Endothelial cell of umbilical vein (primary cell): ENCODE measurements at regions not wholly inside any gene's neighbourhood (a gene's known extent, or its start where the extent isn't known, plus 50 kb on each side); places are given as distances from the start of the nearest gene placed in this dataset.

Experiments used
- BruUV-seq: library from RNA; stranded (reverse); fragments of 400-500 nt; replicated peaks from 2 replicates; lab custom pipeline; 2021; lab: Mats Ljungman, UMichigan
- CTCF ChIA-PET: fragments of 300-600, 350-600 bp; sonication (Branson Sonifier 250); formaldehyde crosslinking; loops from one replicate; lab custom pipeline; 2021; ENCODE audit warnings: antibody characterized with exemption, inconsistent platforms; lab: Charles Lee
- POLR2A ChIA-PET: fragments of 300-600, 350-600 bp; sonication (Branson Sonifier 250); formaldehyde crosslinking; loops from one replicate; lab custom pipeline; 2021; ENCODE audit warnings: antibody characterized with exemption, inconsistent platforms; lab: Charles Lee
- DNase-seq: peaks from one replicate; pipeline ENCODE4 v3.0.0-alpha.2; 2011; ENCODE audit warnings: low read depth, low spot score
- FAIRE-seq: peaks from 2 replicates; lab custom pipeline; 2011; peaks lifted over from hg19 to GRCh38; lab: Jason Lieb, UNC
- H2AFZ ChIP-seq: 2 replicates; pipeline ENCODE4 v1.6.0; 2012; ENCODE audit warnings: low read depth, low read length, control low read depth, inconsistent platforms
- H3K27ac ChIP-seq: 2 replicates; pipeline ENCODE4 v1.5.1; 2011; ENCODE audit warnings: low read depth, mild to moderate bottlenecking, control low read depth, low read length, moderate library complexity; ENCODE audit not compliant: insufficient read depth
- H3K27me3 ChIP-seq, 2 experiments: 2 replicates each; pipeline versions ENCODE4 v1.6.0 to v1.6.1; 2011; ENCODE audit warnings: low read length in 2 of 2, mixed read lengths in 1 of 2; ENCODE audit not compliant: control insufficient read depth in 2 of 2, insufficient read depth in 2 of 2
- H3K36me3 ChIP-seq, 2 experiments: 2 replicates in 1 of 2; 3 replicates in 1 of 2; pipeline ENCODE4 v1.5.1; 2011; ENCODE audit warnings: low read length in 2 of 2, mild to moderate bottlenecking in 1 of 2, moderate library complexity in 1 of 2; ENCODE audit not compliant: control insufficient read depth in 2 of 2, insufficient read depth in 2 of 2; ENCODE audit errors: extremely low read depth in 1 of 2
- H3K4me1 ChIP-seq: 3 replicates; pipeline ENCODE4 v1.5.1; 2011; ENCODE audit warnings: mild to moderate bottlenecking, low read length; ENCODE audit not compliant: control insufficient read depth, insufficient read depth; ENCODE audit errors: extremely low read depth
- H3K4me2 ChIP-seq: 2 replicates; pipeline ENCODE4 v1.6.1; 2011; ENCODE audit warnings: low read length, control low read depth, mixed read lengths; ENCODE audit not compliant: insufficient read depth
- H3K4me3 ChIP-seq, 3 experiments: fragments of 200-600 bp in 1 of 3; sonication (generic), shearing (Covaris generic) in 1 of 3; replicated peaks in 1 of 3; 2 replicates each; pipeline ENCODE4 v1.5.1; 2011 to 2016; ENCODE audit warnings: control low read depth in 3 of 3, low read length in 3 of 3, mild to moderate bottlenecking in 2 of 3, inconsistent platforms in 1 of 3, low read depth in 1 of 3, moderate library complexity in 1 of 3; ENCODE audit not compliant: insufficient read depth in 1 of 3
- H3K79me2 ChIP-seq: 2 replicates; pipeline ENCODE4 v1.6.0; 2012; ENCODE audit warnings: low read length, inconsistent platforms; ENCODE audit not compliant: control insufficient read depth, insufficient read depth
- H3K9ac ChIP-seq: replicated peaks from 2 replicates; pipeline ENCODE3; 2011; ENCODE audit warnings: low read length, control low read depth; ENCODE audit not compliant: insufficient read depth; ENCODE audit errors: extremely low read depth
- H3K9me1 ChIP-seq: replicated peaks from 3 replicates; pipeline ENCODE4 v1.6.0; 2011; ENCODE audit warnings: mild to moderate bottlenecking, low read length; ENCODE audit not compliant: control insufficient read depth, insufficient read depth; ENCODE audit errors: extremely low read depth
- H3K9me3 ChIP-seq: replicated peaks from 2 replicates; pipeline ENCODE4 v1.5.1; 2012; ENCODE audit warnings: low read length, inconsistent platforms; ENCODE audit not compliant: control insufficient read depth, insufficient read depth
- H4K20me1 ChIP-seq: replicated peaks from 2 replicates; pipeline ENCODE3; 2011; ENCODE audit warnings: mild to moderate bottlenecking, low read length; ENCODE audit not compliant: control insufficient read depth, insufficient read depth; ENCODE audit errors: extremely low read depth
- EZH2 ChIP-seq: IDR thresholded peaks from 2 replicates; pipeline ENCODE4 v1.6.1; 2012; ENCODE audit warnings: borderline replicate concordance, low read depth, mild to moderate bottlenecking, moderate library complexity, low read length, inconsistent platforms; ENCODE audit not compliant: severe bottlenecking
- FOS ChIP-seq: IDR thresholded peaks from 2 replicates; pipeline ENCODE4 v1.6.1; 2011; ENCODE audit warnings: mild to moderate bottlenecking, low read length, moderate library complexity, borderline replicate concordance; ENCODE audit not compliant: insufficient read depth
- GATA2 ChIP-seq: IDR thresholded peaks from 2 replicates; pipeline ENCODE4 v1.7.0; 2011; ENCODE audit warnings: low read depth, mild to moderate bottlenecking, moderate library complexity, mixed read lengths, low read length; ENCODE audit not compliant: insufficient read length, insufficient read depth
- JUN ChIP-seq: IDR thresholded peaks from 2 replicates; pipeline ENCODE4 v1.6.1; 2011; ENCODE audit warnings: borderline replicate concordance, low read depth; ENCODE audit not compliant: insufficient read length, insufficient read depth
- MYC ChIP-seq: IDR thresholded peaks from one replicate; pipeline ENCODE4 v1.6.1; 2011; ENCODE audit warnings: mild to moderate bottlenecking, low read depth, low read length
- POLR2A ChIP-seq: IDR thresholded peaks from 2 replicates; pipeline ENCODE4 v1.6.1; 2012; ENCODE audit warnings: low read depth, mild to moderate bottlenecking, control low read depth, low read length
- POLR2AphosphoS5 ChIP-seq: IDR thresholded peaks from 2 replicates; pipeline ENCODE4 v1.6.1; 2012; ENCODE audit warnings: low read depth, mild to moderate bottlenecking, control low read depth, low read length, moderate library complexity; ENCODE audit not compliant: insufficient read depth
- dilution Hi-C: fragments of 300-500 bp; cut with MboI; formaldehyde crosslinking; loops from one replicate; pipeline ENCODE4 v1.15.0; 2019; ENCODE audit warnings: low sequenced_read_pairs; ENCODE audit not compliant: extremely low pct_ligation_motif_present
- intact Hi-C: fragments of 100-400 bp; cut with micrococcal nuclease; formaldehyde crosslinking; loops from one replicate; pipeline ENCODE4 v1.10.0; 2022
- TF ChIP-seq, protein P1 (sequence below): IDR thresholded peaks from 2 replicates; pipeline ENCODE4 v1.6.1; 2011; ENCODE audit not compliant: insufficient read depth, insufficient read length
- TF ChIP-seq, protein P2 (sequence below), 2 donors: IDR thresholded peaks; 1 replicate in 1 of 2; 2 replicates in 1 of 2; pipeline ENCODE4 v1.5.1; 2011; ENCODE audit warnings: low read length in 2 of 2, mild to moderate bottlenecking in 2 of 2, moderate library complexity in 2 of 2, control low read depth in 1 of 2, inconsistent platforms in 1 of 2, low read depth in 1 of 2; ENCODE audit not compliant: insufficient read depth in 1 of 2; ENCODE audit errors: extremely low read depth in 1 of 2

DNA sequence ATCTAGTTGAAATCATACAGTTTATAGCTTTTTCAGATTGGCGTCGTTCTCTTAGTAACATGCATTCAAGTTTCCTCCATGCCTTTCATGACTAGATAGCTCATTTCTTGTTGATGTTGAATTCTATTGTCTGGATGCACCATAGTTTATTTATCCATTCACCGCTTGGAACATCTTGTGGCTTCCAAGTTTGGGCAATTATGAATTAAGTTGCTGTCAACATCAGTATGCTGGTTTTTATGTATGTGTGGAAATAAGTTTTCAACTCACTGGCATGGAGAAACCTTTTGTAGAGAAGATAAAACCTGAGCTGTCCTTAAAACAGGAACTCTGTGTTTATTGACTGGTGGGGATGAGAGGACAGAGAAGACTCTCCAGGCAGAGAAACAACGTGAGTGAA, 248.0 kb downstream of the CDC5L start:
- ChIA-PET CTCF (interaction anchor here (0.7 to 4.4 kb wide), 4 partner anchors 18 to 262 kb away, joined by 3 to 24 read pairs (median 4); no protein-coding TSS in a partner anchor), POLR2A (no interaction called here)
- dilution Hi-C loops (no loop called here), intact Hi-C loops (no loop called here)
- Histone ChIP-seq H2AFZ (no peak overlapping the region), H3K4me1 (no peaks in the 10 kb centered on the region), H3K27me3 (peaks cover 3 to 4% of the 10 kb centered on the region in 2 experiments), H3K9ac (no peak overlapping the region), H3K36me3 (no peaks in the 10 kb centered on the region), H3K9me3 (no peaks in the 10 kb centered on the region), H3K27ac (no peak overlapping the region), H3K9me1 (no peaks in the 10 kb centered on the region), H3K4me3 (no peak overlapping the region), H3K79me2 (no peaks in the 10 kb centered on the region), H3K4me2 (no peak overlapping the region), H4K20me1 (no peaks in the 10 kb centered on the region)
- BruUV-seq = no TSS peak
- FAIRE-seq (no peak), DNase-seq (no peak)
- TF ChIP-seq POLR2AphosphoS5 = no peak
- TF ChIP-seq EZH2 = no peak
- TF ChIP-seq, protein P1, sequence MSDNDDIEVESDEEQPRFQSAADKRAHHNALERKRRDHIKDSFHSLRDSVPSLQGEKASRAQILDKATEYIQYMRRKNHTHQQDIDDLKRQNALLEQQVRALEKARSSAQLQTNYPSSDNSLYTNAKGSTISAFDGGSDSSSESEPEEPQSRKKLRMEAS = no peak
- TF ChIP-seq POLR2A = no peak
- TF ChIP-seq, protein P2, sequence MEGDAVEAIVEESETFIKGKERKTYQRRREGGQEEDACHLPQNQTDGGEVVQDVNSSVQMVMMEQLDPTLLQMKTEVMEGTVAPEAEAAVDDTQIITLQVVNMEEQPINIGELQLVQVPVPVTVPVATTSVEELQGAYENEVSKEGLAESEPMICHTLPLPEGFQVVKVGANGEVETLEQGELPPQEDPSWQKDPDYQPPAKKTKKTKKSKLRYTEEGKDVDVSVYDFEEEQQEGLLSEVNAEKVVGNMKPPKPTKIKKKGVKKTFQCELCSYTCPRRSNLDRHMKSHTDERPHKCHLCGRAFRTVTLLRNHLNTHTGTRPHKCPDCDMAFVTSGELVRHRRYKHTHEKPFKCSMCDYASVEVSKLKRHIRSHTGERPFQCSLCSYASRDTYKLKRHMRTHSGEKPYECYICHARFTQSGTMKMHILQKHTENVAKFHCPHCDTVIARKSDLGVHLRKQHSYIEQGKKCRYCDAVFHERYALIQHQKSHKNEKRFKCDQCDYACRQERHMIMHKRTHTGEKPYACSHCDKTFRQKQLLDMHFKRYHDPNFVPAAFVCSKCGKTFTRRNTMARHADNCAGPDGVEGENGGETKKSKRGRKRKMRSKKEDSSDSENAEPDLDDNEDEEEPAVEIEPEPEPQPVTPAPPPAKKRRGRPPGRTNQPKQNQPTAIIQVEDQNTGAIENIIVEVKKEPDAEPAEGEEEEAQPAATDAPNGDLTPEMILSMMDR (IDR thresholded peaks at IDR 0.05; ENCODE audit: extremely low read depth in 1 of 2, insufficient read depth in 1 of 2, low read depth in 1 of 2, low read length in 2 of 2) = no peak
- no peak for TF ChIP-seq JUN
- TF ChIP-seq MYC = no peak
- no peak for TF ChIP-seq GATA2
- TF ChIP-seq FOS = no peak
